NCI-H345 treated with DMSO at 0.1 percent for 48 hours (cell line): ENCODE measurements at regions not wholly inside any gene's neighbourhood (a gene's known extent, or its start where the extent isn't known, plus 50 kb on each side); places are given as distances from the start of the nearest gene placed in this dataset.

Source experiments
- DNase-seq: peaks from one replicate; lab custom pipeline; 2025; ENCODE audit not compliant: unreplicated experiment; lab: John Stamatoyannopoulos, UW

DNA sequence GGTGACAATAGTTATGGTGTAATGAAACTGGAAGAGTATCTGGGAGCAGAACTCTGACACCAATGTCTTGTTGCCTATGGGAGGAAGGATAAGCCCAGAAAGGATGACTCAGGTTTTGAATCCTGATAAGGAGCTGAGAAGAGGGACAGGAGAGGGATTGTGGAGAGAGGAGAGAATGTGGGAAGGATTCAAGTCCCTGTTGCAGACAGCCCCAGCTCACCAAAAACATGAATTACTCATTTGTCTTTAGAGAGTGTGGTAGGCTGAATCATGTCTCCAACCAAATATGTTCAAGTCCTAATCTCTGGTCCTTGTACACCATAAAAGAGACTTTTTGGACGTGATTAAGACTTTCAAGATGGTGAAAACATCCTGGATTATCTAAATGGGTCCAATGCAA, 206.9 kb upstream of the PHYHIPL start:
- DNase-seq: no peak

DNA sequence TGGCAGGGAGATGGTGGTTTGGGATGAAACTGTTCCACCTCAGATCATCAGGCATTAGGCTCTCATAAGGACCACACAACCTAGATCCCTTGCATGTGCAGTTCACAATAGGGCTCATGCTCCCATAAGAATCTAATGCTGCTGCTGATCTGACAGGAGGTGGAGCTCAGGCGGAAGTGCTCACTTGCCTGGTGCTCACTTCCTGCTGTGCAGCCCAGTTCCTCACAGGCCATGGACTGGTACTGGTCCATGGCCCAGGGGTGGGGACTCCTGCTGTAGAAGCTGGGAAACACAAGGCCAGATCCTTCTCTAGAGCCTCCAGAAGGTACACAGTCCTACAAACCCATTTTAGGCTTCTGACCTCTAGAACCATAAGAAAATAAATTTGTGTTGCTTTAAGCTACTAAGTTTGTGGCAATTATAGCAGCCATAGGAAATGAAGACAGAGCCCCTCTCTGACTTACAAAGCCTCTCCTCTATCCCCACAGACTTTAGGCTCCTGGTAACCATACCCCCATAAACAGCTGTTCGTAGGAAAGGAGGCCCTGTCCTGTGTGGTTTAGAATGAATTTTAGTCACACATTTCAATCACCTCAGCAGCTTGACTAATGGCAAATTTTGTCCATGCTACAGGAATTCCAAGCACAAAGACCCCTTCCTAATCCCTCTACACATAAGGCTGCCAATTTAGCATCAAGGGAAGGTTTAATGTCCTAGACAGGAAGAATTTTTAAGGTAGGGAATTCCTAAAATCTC, 206.1 kb upstream of the PHYHIPL start:
- no peak for DNase-seq

DNA sequence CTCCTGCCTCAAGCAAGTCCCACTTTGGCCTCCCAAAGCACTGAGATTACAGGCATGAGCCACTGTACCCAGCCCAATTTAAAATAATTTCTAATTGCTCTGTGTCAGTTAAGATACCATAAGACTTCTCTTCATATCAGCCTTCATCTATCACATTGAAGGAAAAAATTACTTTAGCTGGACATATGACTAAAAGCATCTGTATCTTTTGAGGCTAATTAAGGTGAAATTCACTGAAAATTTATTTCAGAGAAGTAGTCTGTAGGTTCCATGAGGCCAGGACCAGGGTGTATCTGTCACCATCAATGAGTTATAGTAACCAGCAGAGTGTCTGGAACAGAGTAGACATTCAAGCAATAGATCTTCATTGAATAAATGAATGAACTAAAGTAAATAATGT, 205.2 kb upstream of the PHYHIPL start:
- no peak for DNase-seq

DNA sequence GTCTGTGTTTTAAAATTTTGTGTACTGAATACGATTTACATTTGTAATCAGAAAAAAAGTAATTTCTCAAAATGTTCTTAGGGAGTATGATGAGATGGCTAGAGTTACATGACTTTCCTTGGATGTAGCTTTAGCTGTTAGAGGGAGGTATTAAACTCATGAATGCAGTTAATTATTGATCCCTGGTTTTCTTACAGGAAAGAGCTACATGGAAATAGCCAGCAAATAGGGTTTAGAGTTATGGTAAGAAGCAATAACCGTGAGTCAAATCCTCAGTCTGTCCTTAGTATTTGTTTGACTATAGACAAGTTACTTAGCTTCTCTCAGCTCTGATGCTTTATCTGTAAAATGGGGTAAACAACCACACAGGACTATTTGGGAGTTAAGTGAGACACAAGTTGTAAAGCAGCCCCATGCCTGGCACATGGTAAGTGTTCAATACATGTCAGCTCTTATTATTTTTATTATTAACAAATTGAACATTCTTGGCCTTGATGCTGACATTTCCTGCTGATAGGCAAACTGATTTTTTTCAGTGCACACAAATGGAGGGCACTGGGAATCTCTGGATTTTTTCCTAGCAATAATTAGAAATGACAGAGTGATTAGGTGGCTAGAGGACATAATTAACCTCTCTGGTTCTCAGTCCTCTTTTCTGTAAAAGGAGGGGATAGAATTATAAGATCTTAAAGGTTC, 204.5 kb upstream of the PHYHIPL start:
- no peak for DNase-seq

DNA sequence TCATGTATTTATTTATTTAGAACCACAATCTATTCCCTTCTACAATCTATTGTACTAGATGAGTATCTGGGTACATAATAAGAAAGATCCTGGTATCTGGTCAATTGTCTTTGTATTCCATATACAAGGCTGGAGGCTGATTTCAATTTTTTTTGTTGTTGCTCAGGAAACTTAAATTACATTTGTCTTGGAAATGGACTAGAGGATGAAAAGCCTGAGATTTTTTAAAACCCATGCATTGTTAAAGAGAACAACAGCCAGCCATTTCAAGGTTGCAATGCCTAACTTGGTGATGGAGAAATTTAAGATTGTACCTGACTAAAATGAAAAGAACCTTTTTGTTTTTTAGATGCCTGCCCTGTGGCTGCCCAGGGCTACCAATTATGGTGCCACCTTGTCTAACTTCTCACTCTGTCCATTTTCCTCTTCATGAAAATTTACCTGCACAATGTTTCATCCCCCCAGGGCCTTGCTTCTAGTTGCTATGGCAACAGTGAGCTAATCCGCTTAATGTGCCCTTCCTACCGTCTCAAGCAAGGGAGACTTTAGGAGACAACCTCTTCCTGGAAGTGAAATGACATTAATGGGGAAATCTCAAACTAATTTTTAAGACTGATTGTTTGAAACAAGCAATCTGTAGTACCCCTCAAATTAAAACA, 203.7 kb upstream of the PHYHIPL start:
- DNase-seq: no peak

DNA sequence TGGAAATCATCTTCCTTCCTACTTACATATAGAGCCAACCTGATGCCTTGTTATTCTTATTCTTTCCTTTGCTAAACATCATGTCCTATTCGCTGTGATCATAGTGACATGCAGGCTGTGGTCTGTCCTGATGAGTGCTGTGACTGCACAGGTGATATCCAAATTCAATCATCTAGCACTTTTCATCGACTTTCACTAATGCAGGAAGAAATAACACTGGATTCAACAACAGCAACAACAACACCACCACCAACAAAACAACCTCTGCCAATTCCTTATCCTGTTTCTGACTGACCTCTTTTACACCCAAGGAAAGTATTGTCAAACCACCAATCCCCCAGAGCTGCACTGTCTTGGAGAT, 203.2 kb upstream of the PHYHIPL start:
- no peak for DNase-seq

DNA sequence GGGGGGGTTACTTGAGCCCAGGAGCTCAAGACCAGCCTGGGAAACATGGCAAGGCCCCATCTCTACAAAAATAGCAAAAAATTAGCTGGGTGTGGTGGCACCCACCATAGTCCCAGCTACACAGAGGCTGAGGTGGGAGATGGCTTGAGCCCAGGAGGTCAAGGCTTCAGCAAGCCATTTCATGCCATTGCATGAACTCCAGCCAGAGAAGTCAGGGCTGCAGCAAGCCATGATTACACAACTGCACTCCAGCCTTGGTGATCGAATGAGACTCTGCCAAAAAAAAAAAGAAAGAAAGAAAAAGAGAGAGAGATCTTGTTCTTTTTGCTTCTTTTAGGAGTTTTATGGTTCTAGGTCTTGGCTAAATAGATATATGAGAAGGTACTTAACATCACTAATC, 200.2 kb upstream of the PHYHIPL start:
- no peak for DNase-seq

DNA sequence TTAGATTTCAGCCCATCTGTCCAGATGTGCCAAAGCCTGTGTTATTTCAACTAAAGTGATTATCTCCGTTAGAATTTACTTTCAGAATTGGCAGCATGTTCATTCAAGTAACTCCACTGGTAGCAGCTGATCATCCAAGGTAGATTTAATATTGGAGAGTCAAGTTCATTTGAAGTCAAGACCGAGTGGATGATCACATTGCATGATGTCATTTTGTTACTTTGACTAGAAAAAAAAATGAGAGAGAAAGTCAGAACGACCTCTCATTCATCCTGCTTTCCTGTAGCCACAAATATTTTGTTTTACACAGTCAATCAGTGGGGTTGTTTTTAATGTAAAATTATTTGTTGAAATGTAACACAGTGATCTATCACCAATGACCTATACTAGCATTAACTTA, 196.7 kb upstream of the PHYHIPL start:
- DNase-seq: no peak

DNA sequence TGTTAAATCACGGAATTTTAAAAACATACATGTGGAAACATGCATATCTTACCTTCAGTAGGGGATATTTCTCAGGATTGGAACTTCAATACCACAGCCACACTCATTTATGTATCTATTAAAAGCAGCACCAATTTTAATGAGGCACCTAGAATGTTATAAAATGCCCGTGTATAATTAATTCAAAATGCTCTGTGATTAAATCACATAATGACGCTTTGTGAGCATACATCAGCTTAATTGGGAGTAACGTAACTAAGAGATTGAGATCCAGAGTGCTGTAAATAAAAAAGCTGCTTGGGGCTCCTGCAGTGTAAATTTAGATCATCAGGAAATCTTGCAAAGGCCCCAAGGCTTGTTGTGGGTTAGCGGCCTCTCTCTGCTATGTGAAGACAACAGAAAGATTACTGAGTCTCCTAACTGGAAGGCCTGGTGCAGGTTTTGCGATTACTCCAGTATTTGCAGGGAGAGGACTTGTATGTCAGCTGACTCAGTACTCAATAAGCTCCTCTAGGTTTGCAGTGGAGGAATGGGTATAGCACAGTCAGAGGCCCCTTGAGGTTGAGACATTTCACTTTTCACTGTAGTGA, 195.5 kb upstream of the PHYHIPL start:
- no peak for DNase-seq

DNA sequence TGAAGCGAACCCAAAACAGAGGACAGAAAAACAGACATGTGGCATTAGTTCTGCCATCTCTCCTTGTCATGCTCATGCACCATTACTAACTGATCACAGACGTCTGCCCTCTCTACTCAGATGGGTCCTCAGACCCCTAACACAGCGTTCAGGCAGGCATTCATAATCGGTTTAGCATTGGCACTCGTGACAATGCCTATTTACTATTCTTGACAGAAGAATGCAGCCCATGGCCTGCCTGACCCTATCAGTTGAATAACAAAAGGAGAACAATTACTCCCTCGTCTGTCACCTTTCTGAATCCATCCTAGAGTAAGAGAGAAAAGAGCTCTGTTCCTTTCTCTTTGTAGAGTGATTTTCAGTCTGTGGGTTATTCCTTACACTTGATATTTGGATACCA, 194.6 kb upstream of the PHYHIPL start:
- no peak for DNase-seq

DNA sequence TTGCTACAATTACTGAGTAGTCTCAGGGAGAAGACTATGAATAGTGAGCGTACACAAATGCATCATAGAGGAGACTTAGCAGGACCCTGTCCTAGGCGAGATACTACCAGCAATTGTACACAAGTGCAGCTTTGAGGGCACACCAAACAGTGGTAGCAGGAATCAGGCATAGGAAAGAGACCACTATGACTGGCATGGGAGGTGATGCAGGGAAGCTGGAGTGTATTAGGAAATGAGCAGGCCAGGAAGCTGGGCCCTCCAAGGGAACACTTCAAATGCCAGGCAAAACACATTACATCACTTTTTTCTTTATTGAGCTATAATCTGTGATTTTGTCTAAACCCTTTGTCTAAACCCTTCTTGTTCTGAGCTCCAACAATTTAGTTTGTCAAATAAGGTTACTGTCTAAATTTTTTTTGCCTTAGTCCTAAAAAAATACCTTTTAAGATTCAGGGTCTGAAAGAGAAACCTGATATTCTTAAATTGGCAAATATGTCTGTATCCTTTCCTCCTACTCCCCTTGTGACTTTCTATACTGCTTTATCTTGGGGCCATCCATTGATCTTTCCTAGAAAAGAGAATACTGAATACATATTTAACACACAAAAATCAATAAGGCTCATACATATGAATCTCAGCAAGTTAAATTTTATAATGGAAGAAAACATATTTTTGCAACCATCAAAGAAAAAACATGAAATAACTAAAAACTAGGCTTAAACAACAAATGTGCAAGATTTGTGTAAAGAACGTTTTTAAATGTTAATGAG, 193.8 kb upstream of the PHYHIPL start:
- DNase-seq: no peak

DNA sequence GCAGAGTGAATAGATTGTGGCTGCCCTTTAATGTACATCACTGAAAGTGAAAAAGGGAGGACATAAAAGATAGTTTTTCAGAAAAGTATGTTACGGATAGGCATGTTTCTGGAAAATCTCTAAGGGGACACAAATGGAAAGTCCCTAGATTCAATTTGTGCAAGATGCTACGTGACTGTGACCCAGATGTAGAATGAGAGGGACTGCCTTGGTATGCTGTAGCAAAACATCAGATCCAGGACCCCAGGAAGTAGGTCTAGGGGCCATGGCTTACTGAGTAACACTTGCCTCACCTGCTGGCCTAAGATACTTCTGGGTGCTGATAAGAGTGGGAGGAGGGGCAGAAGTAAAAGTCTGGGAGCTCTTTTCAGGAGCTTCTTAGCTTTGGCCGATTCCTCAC, 191.2 kb upstream of the PHYHIPL start:
- no peak for DNase-seq

DNA sequence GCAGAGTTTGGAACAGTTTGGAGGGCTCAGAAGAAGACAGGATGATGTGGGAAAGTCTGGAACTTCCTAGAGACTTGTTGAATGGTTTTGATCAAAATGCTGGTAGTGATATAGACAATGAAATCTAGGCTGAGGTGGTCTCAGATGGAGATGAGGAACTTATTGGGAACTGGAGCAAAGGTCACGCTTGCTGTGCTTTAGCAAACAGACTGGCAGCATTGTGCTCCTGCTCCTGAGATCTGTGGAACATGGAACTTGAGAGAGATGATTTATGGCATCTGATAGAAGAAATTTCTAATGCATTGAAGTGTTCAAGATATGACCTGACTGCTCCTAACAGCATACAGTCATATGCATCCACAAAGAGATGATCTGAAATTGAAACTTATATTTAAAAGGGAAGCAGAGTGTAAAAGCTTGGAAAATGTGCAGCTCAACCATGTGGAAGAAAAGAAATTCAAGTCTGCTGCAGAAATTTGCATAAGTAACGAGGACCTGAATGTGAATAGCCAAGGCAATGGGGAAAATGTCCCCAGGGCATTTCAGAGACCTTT, 186.9 kb upstream of the PHYHIPL start:
- no peak for DNase-seq

DNA sequence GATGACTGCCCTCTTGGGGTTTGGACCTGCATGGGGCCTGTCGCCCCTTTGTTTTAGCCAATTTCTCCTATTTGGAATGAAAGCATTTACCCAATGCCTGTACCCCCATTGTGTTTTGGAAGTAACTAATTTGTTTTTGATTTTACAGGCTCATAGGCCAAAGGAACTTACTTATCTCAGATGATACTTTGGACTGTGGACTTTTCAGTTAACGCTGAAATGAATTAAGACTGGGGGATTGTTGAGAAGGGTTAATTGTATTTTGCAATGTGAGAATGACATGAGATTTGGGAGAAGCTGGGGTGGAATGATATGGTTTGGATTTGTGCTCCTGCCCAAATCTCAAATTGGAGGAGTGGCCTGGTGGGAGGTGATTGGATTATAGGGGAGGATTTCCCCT, 185.8 kb upstream of the PHYHIPL start:
- DNase-seq: no peak

DNA sequence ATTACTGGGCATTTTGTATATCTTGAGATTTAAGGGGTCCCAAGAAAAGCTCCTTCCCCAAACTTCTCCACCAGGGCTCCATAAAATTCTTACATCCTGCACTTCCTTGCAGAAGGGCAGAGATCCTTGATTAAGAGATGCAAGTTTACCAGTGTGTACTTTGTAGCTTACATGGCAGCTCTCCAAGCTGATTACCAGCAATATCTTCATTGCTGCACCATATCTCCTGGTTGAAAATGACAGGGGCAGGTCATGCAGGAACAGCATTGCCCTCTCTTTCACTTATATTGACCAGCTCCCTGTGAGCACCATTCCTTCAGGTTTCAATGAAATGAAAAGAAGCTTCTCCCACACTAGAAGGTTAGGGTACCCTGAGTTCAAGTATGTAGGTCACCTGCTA, 184.6 kb upstream of the PHYHIPL start:
- DNase-seq: no peak

DNA sequence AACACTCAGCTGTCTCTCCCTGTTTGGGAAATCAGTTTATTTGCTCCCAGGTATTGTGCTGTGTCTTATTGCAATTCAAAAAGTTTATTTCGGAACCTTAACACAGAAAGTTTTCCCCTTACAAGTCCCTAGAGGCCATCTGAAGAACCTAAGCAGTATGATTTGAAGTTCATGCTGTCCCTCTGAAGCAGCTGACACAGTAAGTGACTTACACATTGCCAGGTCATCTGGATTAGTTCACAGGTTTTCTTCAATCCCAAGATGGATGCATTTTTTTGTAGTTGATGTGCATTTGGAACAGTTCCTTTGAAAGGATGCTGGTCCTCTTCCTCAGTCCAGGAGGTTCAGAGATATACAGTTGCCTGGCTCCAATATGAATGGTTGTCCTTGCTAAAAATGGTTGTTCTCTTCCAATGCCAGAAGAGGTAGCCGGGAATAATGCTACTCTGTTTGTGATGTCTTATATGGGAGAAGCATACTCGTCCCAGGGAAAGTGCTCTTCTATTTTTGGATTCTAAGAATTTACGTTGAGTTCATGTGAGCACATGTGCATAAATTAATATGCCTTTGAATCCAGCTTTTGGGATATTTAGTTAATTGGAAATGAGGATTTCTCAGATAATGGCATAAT, 183.5 kb upstream of the PHYHIPL start:
- no peak for DNase-seq

DNA sequence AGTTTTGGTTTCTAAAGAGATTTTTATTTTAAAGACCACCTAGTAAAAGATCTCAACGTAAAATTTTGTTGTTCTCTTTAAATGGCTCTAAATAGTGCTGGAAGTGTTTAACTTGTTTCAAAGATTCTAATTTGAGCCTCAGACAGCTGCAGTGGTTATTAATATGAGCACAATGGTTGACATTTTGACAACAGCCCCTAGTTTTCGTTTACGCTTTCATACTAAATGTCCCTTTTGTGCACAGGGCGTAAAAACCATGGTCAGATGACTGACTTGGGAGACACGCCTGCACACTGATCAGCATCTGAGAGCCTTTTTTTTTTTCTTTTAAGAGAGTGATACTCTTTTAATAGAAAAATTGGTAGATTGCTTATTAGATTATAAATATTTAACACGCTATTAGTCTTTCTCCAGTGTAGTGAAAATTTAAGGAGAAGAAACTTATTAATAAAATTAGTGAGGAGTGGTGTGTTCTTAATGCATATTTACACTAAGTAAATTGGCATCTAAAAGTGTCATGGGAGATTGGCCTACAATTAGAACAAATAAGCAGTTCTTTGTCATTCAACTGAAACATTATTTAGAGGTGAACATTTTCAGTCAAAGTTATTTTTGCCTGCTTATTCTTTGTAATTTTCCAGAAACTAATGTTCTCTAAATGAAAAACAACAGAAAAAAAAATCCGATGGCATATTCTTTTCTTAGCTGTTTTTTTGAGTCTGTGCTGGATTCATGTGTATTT, 182.8 kb upstream of the PHYHIPL start:
- DNase-seq: no peak

DNA sequence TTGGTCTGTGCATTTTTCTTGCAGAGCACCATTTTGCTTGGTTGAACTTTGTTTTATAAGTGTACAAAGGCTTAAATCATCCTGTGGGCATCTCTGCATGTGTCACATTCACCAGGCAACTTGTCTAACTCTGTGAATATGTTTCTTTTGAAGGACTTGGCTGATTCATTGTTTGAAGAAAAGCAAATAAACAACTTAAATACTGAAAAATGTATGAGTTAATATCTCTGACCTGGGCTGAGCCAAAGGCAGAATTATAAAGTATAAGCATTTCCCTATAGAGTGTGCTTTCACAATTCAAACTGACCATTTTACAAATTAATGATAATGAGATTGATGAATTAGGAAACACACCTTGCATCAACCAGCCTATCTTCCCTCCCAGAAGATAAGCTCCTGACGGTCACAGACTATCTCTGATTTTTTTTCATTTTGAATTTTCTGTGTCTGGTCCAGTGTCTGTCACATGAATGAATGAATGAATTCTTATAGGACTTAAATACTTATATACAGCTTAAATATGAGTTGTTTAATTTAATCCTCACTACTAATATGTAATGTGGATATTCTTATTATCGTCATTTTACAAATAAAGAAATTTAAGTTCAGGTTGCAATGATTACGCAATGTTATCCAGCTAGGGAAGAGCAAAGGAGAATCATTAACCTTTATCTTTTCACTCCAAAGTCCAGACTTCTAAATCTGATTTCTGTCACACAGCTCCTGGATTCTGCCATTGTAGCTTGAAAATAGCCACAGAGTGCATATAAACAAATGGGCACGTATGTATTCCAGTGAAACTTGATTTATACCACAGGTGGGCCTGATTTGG, 182.0 kb upstream of the PHYHIPL start:
- no peak for DNase-seq

DNA sequence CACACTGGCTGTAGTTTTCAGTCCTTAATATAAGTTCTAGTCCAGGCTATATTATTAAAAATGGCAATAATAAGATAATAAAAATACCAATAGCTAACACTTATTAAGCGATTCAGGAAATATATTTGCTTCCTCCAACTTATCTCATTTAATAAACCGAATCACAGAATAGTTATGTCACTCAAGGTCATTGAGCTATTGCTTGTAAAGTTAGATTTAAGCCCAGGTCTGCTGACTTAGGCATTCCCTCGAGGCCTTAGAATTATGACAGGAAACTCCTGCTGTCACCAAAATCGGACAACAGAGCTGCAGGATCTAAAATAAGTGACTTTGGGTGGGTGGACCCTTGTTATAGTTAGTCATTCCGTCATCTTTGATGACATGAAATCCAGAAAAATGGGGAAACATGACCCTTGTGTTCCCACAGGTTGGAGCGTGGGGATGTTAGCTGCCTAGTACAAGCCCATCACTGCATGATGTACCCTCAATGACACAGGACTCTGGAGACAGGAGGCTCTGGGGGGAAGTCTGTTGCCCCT, 181.3 kb upstream of the PHYHIPL start:
- DNase-seq: no peak
